MM.1S (cell line): ENCODE measurements at regions not wholly inside any gene's neighbourhood (a gene's known extent, or its start where the extent isn't known, plus 50 kb on each side); places are given as distances from the start of the nearest gene placed in this dataset.

Experiments used
- CTCF ChIP-seq: fragments of 300-600 bp; sonication (generic); IDR thresholded peaks from 2 replicates; pipeline ENCODE4 v1.5.1; 2016; ENCODE audit warnings: antibody characterized with exemption, low read length, mixed read lengths
- EZH2phosphoT487 ChIP-seq: fragments of 300-600 bp; sonication (generic); IDR thresholded peaks from 2 replicates; pipeline ENCODE4 v1.6.1; 2018; ENCODE audit warnings: antibody characterized with exemption, low read length

GRCh38 chr6:74632196-74632875 is 573.5 kb downstream of the COL12A1 start:
- TF ChIP-seq CTCF (no peak), EZH2phosphoT487 (no peak)
